Loucy (cell line): ENCODE measurements at regions not wholly inside any gene's neighbourhood (a gene's known extent, or its start where the extent isn't known, plus 50 kb on each side); places are given as distances from the start of the nearest gene placed in this dataset.

Experiments used
- CTCF ChIP-seq: fragments of 200-600 bp; sonication (generic); conservative IDR thresholded peaks from 2 replicates; pipeline ENCODE4 v1.5.1; 2014; ENCODE audit warnings: mild to moderate bottlenecking, antibody characterized with exemption, low read length
- EZH2phosphoT487 ChIP-seq: fragments of 200-600 bp; IDR thresholded peaks from 2 replicates; pipeline ENCODE4 v1.6.1; 2018; ENCODE audit warnings: antibody characterized with exemption, mild to moderate bottlenecking, moderate library complexity, borderline replicate concordance

- TF ChIP-seq CTCF = no peak
- TF ChIP-seq EZH2phosphoT487 = no peak
These were observed 96.3 kb upstream of the NEBL start for GRCh38 chr10:20993389-20993788.
